SW480 (cell line): ENCODE measurements at regions not wholly inside any gene's neighbourhood (a gene's known extent, or its start where the extent isn't known, plus 50 kb on each side); places are given as distances from the start of the nearest gene placed in this dataset.

Source experiments
- DNase-seq: peaks from one replicate; pipeline ENCODE4 v3.0.0-alpha.2; 2016; ENCODE audit warnings: low spot score

DNA sequence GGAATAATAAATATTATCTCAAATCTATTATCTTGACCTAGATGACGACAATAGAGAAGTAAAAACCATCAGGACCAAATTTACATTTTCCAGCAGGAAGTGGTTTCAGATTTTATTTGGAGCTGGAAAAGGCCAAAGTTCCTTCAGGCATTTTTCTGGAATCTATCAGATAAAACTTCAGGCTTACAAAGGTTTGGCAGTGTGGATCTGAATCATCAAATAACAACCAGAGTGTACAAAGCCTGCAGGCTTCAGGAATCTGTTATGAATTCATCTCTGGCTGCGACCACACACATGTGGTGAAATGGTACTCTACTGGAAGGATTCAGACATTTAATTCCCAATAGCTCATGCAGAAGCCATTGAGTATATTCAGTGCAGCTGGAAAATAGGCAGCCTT is 726.4 kb upstream of the GRAMD2B start:
- peak; percentile 13 for DNase-seq

DNA sequence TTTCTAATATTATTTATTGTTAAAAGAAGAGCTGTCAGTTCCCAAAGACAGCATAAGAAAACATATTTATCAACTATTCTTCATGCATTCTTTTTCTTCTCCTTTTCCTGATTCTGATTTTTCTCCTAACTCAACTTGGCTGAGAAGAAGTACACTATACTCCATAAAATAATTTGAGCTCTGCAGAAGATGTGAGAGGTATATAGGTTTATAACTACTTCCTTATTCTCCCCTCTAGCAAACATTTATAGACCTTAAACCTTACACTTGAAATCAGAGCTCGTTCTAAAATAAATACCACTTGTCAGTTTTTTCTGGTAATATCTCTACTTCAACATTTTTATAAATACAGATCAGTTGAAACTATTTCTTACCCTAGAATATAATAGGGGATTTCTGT is 724.8 kb upstream of the GRAMD2B start:
- no peak for DNase-seq

DNA sequence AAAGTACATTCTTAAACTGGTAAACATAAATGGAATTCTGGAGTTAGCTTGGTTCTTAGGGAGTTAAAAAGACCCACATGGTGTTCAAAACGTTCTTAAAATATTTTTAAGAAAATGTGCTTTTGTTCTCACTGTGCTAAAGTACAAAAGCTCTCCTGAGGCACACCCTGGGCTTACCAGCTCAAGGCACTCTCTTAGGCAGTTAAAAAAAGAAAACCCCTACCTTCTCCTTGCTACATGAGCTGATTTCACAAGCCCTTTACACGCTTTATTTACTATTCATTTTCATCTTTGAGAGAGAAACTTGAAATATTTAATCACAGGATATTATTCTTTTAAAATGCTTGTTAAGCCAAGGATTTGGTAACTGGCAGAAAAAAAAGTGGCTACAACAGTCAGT is 723.3 kb upstream of the GRAMD2B start:
- no peak for DNase-seq

DNA sequence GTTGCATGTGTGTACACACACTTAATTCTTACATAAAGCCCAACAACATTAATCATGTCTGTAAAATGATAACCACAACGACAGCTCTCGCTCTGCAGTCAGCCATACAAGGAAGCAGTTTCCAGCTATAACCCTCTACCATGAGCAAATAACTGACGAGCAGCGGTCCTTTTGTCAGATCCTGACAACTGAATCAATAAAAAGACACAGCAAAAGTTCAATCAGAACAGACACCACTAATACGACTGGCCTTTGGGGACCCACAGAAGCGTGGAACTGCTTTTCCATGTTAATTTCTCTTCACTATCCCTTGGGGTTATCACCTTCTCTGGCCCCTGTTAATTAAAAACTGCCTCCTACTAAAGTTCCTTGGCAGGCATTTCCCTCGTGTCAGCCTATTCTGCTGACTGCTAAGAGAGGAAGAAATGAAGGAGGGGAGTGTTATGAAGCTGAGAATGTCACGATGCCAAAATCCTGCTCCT is 722.8 kb upstream of the GRAMD2B start:
- DNase-seq = peak; percentile 65

DNA sequence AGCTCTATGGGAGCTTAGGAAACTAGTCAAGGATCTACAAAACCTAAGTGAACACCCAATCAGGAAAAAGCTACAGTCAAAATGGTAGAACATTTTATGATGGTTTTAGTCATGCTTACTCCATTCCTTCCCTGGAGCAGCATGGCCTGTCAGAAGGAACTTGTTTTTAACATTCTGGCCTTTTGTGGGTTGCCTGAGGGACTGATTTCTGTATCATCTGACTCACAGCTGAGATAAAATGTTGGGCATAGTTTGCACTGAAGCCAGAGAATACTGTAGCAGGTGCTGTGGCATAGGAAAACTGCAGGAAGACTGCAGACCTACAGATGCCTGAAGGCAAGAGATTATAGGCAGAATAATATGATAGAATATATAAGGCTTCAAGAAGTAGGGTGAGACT is 719.6 kb upstream of the GRAMD2B start:
- DNase-seq = no peak

DNA sequence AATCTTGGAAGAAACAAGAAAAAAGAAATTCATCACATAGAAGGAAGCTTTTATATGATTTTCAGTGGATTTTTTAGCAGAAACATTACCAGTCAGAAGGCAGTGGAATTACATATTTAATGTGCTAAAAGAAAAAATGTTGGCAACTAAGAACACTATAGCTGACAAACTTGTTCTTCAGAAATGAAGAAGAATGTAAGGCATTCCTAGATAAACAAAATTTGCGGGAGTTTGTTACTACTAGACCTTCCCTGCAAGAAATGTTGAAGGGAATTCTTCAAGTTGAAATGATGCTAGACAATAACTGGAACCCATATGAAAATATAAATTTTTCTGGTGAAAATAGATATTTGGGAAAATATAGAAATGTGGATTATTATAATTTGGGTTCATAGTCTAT is 718.3 kb upstream of the GRAMD2B start:
- DNase-seq = no peak

DNA sequence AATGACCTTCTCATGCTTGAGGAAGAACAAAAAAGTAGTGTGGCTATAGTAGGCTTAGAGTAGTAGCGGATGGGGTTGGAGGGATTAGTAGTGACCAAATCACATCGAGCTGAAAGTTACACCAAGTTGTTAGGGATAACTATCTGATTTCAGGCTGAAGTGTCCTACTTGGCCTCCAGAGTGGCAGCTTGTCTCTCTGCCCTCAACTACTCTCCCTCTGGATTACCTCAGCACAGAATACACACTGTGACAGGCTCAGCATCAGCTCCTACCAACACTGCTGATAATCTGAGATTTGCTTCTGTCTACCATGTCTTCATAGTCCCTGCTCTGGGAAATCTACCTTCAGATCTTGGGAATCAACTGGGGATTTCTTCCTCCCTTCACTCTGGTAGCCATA is 714.6 kb upstream of the GRAMD2B start:
- no peak for DNase-seq

DNA sequence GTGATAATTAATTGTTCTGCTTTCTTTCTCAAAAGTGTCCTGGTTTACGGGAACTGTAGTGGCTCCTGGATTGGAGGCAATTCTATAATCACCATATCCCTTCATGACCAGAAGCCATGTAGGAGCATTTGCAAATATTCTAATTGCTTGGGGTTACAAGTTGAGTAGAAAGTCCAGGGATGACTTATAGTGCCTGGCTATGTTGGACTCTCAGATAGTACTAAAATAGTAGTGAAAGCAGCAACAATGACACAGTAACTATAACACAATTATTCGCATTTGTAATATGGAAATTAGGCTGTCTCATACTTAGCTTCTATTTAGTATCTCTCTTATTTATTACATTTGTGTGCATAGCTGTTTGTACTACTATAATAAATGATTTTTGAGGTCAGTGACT is 712.5 kb upstream of the GRAMD2B start:
- DNase-seq = no peak

DNA sequence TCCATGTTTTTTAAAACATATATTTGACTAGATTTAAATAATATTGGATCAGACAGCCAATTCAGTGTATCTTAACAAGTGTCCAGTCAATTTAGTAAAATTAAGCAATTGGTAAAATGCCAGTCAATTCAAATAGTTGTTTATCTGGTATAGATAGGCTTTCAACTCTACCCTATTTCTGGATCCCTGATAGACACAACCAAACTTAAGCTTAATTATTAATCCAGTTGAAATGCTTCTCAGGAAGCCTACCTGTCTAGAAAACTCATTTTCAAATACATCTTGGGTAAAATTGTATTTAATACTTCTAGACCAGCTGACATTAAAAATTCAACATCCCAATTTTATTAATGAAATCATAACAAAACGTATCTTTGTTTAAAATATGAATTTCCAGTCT is 710.8 kb upstream of the GRAMD2B start:
- no peak for DNase-seq

DNA sequence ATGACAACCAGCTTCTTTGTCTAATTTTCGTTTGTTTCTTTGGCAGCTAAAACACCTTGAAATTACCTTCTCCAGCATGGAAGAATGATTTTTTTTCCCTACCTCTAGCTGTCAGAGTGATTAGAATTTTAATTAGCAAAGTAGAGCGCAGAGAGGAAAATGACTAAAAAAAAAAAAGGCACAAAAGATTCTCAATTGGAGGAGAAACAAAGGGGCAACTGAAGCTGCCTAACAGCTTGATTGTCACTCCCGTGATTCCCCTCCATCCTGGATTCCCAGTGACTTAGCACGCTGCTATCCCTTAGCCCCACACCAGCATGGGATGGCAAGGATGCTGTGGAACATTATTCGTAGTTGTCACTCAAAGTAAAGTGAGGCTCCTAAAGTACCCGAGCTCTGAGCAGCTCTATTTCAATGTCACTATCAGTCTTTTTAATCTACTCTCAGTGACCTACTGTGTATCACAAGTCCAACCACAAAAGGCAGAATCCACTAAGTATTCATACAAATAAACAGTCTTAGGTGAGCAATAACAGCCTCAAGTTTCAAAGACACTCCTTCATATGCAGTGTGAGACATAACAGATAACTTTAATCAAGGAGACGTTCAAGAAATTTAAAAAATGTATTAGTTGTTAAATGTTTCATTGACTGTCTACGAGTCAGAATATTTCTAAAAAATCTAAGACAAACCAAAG is 710.0 kb upstream of the GRAMD2B start:
- DNase-seq = no peak

DNA sequence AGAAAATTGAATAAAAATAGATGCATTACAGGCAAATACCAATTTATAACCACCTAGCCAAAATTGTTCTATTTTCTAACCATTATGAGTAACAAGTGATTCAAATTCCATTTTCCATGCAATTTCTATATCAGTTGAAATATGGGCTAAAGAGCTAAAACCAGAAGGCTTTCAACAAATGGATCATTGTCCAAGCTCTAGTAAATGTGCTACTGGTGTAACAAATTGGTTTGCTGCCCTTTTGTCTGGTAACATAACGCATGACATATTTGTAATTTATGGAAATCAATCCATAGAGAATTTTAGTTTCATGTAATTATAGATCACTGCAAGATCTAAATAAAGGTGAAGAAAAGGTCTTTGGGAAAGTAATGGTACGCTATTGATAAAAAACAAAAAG is 708.0 kb upstream of the GRAMD2B start:
- DNase-seq = no peak

DNA sequence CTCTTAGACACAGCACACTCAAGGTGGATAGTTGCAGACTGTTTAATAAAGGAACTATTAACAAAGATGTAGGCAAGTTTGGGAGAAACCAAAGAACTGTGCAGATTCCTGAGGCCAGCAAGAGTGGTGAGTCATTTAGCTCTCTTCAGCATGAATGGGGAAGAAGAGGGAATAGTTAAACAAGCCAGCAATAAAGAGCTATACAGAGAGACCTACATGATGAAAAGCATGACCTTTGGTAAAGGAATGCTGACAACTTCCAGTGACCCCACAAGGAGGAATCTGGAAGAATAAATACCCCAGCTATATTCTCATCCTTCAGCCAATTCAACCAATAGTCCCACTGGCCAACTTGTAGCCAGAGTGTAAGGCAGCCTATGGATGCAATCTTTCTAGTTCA is 706.0 kb upstream of the GRAMD2B start:
- DNase-seq = no peak

DNA sequence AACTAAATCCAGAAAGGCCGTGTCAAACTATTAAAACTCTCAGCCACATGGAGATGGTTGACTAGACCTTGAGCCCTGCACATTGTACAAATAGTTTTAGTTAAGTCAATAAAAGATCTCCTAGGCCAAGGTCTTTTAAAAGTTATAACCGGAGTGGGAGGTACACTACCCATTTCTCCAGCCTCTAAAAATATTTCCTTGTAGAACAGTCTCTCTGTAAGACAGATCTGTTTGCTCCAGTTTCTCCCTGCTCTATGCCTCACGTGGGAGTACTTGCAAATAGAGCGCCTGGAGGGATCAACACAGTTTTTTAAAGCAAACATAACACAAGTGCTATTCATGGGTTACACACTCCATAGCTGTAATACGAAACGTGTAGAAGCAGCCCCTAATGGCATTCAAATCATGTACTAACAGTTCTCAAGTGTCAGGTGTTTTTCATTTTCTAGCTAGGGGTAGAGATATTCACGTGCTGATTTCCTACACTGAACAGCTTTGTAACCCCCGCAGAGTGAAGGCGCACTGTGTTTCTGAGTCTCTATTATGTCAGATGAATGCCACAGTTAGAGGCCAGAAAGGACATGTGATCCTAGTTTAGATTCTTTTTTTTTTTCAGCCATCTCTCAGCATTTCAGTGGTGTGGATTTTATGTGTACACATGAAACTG is 703.4 kb upstream of the GRAMD2B start:
- no peak for DNase-seq

DNA sequence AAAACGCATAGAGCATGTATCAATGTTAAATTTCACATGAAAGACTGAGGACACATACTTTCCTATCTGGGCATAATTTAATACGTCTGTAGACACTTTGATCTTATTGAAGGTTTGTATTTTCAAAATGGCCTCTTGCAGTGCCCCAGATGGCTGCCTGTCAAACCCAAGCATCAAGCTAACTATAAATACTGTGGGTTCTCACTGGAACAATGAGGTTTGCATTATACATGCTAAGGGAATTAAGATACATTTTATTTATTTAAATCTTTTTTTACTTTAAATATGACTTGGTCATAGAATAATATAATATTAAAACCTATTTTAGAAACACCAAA is 702.9 kb upstream of the GRAMD2B start:
- no peak for DNase-seq

DNA sequence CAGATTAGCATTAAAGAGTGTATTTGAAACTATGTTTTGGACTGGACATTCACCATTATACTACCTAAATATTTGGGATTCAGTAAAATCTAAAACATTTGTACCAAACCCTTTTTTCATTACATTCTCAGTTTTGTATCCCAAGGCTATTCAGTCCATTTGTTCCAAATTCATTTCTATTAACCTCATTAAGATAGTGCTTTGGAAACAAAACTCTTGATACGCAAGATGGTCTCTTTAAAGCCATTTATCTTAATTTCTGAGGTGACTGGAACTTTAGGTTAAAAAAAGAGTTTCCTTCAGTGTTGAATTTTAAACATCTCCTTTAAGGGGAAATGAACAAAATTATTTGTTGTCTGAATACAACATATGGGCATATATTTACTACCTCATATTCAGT is 702.5 kb upstream of the GRAMD2B start:
- DNase-seq = no peak

DNA sequence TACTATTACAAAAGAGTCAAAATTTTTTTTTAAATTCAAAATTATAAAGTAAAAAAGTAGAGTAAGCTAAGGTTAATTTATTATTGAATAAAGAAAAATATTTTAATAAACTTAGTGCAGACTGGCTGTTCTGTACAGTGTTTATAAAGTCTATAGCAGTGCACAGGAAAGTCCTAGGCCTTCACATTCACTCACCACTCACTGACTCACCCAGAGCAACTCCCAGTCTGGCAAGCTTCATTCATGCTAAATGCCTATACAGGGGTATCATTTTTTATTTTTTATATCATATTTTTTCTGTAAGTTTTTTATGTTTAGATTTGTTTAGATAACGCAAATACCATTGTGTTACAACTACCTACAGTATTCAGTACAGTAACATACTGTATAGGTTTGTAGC is 700.7 kb upstream of the GRAMD2B start:
- DNase-seq = no peak

DNA sequence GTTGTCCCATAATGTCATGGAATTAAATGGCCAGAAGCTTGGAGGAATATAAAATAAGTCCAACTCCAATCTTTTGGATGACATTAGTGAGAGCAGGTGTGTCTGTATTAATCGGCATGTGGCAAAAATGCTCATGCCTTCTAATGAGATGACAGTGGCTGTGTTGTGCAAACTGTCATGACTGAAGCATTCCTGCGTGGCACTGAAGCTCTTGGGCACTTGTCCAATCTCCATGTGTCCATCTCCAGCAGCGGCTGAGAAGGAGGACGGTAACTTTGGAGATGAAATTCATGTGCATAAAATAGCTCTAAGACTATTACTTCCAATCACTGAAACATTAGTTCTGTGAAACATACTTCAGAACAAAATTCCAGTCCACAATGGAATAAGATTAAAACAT is 697.5 kb upstream of the GRAMD2B start:
- DNase-seq = no peak

DNA sequence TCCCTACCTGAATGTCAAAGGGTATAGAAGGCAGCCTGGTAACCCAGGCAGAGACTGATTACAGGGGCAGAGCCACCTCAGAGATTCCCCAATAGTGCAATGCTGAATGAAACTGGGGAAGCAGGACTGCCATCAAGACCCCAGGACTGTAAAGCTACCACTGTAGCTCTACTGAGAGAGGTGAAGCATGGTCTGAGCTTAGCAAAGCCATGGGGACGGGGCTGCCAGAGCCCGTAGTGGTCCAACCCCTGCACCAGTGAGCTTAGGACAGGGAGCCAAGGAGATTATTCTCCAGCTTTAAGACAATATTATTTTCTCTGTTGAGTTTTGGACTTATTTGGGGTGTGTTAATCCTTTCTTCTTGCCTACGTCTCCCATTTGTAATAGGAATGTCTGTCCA is 679.3 kb upstream of the GRAMD2B start:
- DNase-seq = no peak

DNA sequence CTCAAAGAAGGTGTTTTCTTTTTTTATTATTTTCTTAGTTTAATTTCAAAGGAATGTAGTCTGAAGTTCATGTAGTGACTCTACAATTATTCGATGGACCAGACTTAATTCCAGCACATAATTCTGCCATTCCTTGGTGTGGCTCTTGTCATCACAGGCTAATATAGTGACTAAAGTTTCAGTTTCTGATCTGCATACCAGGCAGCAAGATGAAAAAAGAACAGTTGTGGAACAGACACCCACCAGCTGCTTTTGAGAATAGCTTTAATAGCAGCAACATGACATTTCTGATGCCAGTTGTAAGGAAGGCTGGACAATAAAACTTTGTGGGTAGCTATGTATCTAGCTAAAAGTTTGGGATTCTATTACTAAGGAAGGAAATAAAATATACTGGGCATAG is 676.3 kb upstream of the GRAMD2B start:
- no peak for DNase-seq

DNA sequence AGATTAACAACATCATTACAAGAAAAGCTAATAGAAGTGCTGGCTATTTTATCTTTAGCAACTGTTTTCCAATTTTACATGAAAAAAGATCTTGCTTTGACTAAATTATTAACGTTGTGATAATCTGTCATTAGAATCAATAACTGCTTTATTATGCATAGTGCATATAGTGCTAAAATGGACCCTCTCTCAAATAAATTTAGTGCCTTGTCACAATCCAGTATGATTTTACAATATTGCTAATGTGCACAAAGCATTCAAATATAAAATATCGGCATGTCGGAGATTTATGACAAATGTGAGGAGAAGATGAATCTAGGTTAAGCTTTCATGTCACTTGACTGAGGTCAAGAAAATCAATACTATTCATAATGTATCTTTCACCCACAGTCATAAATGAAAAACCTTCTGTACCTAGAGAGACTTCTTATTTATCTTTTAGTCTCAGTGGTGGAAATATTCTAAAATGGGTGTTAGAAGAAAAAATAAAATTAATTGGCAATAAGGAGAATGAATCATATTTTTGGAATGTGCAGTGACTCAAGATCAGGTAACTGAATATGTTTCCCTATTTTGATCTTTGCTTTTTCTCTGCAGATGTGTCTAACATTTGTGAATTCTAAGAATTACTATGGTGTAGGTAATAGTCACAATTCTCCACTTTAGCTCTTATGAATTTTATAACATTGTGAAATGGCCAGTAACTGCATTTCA is 672.9 kb upstream of the GRAMD2B start:
- no peak for DNase-seq

DNA sequence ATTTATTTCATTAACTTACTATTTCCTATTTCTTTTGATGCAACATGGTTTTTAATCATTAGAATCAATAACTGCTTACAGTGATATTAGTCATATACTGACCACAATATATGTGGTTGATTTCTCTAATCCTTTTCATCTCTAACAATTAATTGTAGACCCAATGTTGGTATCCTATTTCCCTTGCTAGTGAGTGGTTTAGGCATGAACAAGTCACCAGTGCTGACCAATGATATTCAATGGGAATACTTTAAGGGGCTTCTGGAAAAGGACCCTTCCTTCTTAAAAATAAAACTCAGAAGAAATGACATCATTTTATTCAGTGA is 672.4 kb upstream of the GRAMD2B start:
- no peak for DNase-seq

DNA sequence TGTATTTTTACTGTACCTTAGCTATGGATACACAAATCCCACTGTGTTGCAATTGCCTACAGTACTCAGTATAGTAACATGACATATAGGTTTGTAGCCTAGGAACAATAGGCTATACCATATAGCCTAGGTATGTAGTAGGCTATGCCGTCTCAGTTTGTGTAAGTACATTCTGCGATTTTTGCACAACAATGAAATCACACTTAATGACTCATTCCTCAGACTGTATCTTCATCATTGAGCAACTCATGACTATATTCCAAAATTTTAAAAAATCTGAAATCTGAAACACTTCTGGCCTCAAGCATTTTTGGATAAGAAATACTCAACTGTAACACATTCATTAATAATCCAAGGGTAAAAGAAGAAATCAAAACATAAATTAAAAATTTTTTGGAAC is 666.8 kb upstream of the GRAMD2B start:
- DNase-seq = no peak

DNA sequence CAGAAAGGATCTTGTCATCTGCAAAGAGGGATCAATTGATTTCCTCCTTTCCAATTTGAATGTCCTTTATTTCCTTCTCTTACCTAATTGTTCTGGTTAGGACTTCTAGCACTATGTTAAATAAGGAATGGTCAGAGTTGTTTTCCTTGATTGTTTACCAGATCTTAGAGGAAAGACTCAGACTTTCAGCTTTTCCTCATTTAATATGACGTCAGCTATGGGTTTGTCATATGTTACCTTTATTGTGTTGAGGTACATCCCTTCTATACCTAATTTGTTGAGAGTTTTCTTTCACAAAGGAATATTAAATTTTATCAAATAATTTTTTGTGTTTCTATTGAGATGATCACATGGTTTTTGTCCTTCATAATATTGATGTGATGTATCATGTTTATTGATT is 656.5 kb upstream of the GRAMD2B start:
- DNase-seq = no peak

DNA sequence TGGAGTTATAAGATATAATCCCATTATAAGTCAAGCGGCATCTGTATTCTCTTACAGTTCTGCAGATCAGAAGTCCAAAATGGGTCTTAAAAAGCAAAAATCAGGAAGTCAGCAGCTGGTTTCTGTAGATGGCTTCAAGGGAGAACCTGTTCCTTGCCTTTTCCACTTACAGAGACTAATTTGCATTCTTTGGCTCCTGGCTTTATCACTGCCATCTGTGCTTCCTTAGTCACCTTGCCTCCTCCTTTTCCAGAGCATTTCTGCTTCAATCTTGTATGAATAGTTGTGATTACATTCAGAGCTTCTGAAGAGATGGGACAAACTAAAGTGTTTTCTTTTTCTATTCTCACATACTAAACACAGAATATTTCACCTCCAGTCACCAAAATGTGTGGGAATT is 647.3 kb upstream of the GRAMD2B start:
- DNase-seq = no peak
